ENCODE measurements at regions not wholly inside any gene's neighbourhood (a gene's known extent, or its start where the extent isn't known, plus 50 kb on each side); places are given as distances from the start of the nearest gene placed in this dataset.
A peak's percentile ranks its signal among the peaks of the same experiment; 100 is the strongest.

- Histone ChIP-seq H3K4me2 (ENCODE audit: low read length) (peak overlapping the region; percentile 47), H2AFZ (ENCODE audit: low read depth, low read length) (no peak overlapping the region), H3K27me3 (ENCODE audit: insufficient read depth, low read length) (no peaks in the 10 kb centered on the region), H3K27ac (ENCODE audit: low read depth, low read length) (peak overlapping the region; percentile 8), H3K4me3 (ENCODE audit: insufficient read depth, low read depth, low read length) (no peak overlapping the region), H3K79me2 (ENCODE audit: insufficient read depth, low read length) (no peaks in the 10 kb centered on the region), H3K4me1 (ENCODE audit: insufficient read depth, low read length) (peaks cover 54% of the 10 kb centered on the region), H3K9me3 (ENCODE audit: insufficient read depth, low read depth, low read length) (no peaks in the 10 kb centered on the region), H3K9ac (ENCODE audit: low read length) (no peak overlapping the region), H4K20me1 (ENCODE audit: insufficient read depth, low read length) (no peaks in the 10 kb centered on the region), H3K36me3 (ENCODE audit: insufficient read depth, low read length) (no peaks in the 10 kb centered on the region)
- Mint-ChIP-seq H3K27ac (ENCODE audit: unreplicated experiment) (no peak overlapping the region), H3K27me3 (ENCODE audit: low read depth, unreplicated experiment) (peaks cover 2% of the 10 kb centered on the region), H3K36me3 (ENCODE audit: low read depth, unreplicated experiment) (no peaks in the 10 kb centered on the region), H3K4me1 (ENCODE audit: low read depth, unreplicated experiment) (peaks cover 37% of the 10 kb centered on the region), H3K9me3 (ENCODE audit: unreplicated experiment) (peaks cover 2% of the 10 kb centered on the region), H3K4me3 (ENCODE audit: unreplicated experiment) (no peak overlapping the region)
- DNase-seq (ENCODE audit: low read depth) (no peak), FAIRE-seq (no peak)
- TF ChIP-seq CTCF (IDR thresholded peaks at IDR 0.05; ENCODE audit: insufficient read depth, low read depth, low read length) (no peak), EZH2 (IDR thresholded peaks at IDR 0.05; ENCODE audit: insufficient read depth, low read length) (no peak)
Observed at GRCh38 chr7:46751471-46751870, 830.4 kb upstream of the IGFBP3 start.

- peak; percentile 23 for FAIRE-seq
- TF ChIP-seq CTCF (IDR thresholded peaks at IDR 0.05; ENCODE audit: insufficient read depth, low read depth, low read length): no peak
- TF ChIP-seq EZH2 (IDR thresholded peaks at IDR 0.05; ENCODE audit: insufficient read depth, low read length): no peak
- Histone ChIP-seq H3K9me3 (ENCODE audit: insufficient read depth, low read depth, low read length) (no peaks in the 10 kb centered on the region), H3K9ac (ENCODE audit: low read length) (no peak overlapping the region), H4K20me1 (ENCODE audit: insufficient read depth, low read length) (no peaks in the 10 kb centered on the region), H2AFZ (ENCODE audit: low read depth, low read length) (no peak overlapping the region), H3K4me3 (ENCODE audit: insufficient read depth, low read depth, low read length) (no peak overlapping the region), H3K4me2 (ENCODE audit: low read length) (no peak overlapping the region), H3K27me3 (ENCODE audit: insufficient read depth, low read length) (no peaks in the 10 kb centered on the region), H3K79me2 (ENCODE audit: insufficient read depth, low read length) (no peaks in the 10 kb centered on the region), H3K27ac (ENCODE audit: low read depth, low read length) (no peak overlapping the region), H3K4me1 (ENCODE audit: insufficient read depth, low read length) (peaks cover 56% of the 10 kb centered on the region), H3K36me3 (ENCODE audit: insufficient read depth, low read length) (no peaks in the 10 kb centered on the region)
- H3K36me3 Mint-ChIP-seq (ENCODE audit: low read depth, unreplicated experiment): no peaks in the 10 kb centered on the region
- H3K27me3 Mint-ChIP-seq (ENCODE audit: low read depth, unreplicated experiment): peaks cover 2% of the 10 kb centered on the region
- H3K9me3 Mint-ChIP-seq (ENCODE audit: unreplicated experiment): peaks cover 2% of the 10 kb centered on the region
- H3K4me1 Mint-ChIP-seq (ENCODE audit: low read depth, unreplicated experiment): peaks cover 37% of the 10 kb centered on the region
- H3K4me3 Mint-ChIP-seq (ENCODE audit: unreplicated experiment): no peak overlapping the region
- no peak overlapping the region for H3K27ac Mint-ChIP-seq (ENCODE audit: unreplicated experiment)
- DNase-seq (ENCODE audit: low read depth): no peak
Observed at GRCh38 chr7:46750321-46750865, 829.3 kb upstream of the IGFBP3 start.

GRCh38 chr7:46747869-46748576 is 827.0 kb upstream of the IGFBP3 start:
- TF ChIP-seq EZH2 (IDR thresholded peaks at IDR 0.05; ENCODE audit: insufficient read depth, low read length) (no peak), CTCF (IDR thresholded peaks at IDR 0.05; ENCODE audit: insufficient read depth, low read depth, low read length) (no peak)
- H2AFZ ChIP-seq (ENCODE audit: low read depth, low read length): no peak overlapping the region
- Mint-ChIP-seq H3K4me1 (ENCODE audit: low read depth, unreplicated experiment) (peaks cover 21% of the 10 kb centered on the region), H3K27ac (ENCODE audit: unreplicated experiment) (no peak overlapping the region), H3K36me3 (ENCODE audit: low read depth, unreplicated experiment) (no peaks in the 10 kb centered on the region), H3K4me3 (ENCODE audit: unreplicated experiment) (no peak overlapping the region), H3K9me3 (ENCODE audit: unreplicated experiment) (peaks cover 2% of the 10 kb centered on the region), H3K27me3 (ENCODE audit: low read depth, unreplicated experiment) (peaks cover 2% of the 10 kb centered on the region)
- no peak overlapping the region for H3K9ac ChIP-seq (ENCODE audit: low read length)
- no peaks in the 10 kb centered on the region for H3K36me3 ChIP-seq (ENCODE audit: insufficient read depth, low read length)
- no peaks in the 10 kb centered on the region for H4K20me1 ChIP-seq (ENCODE audit: insufficient read depth, low read length)
- H3K27ac ChIP-seq (ENCODE audit: low read depth, low read length): no peak overlapping the region
- DNase-seq (ENCODE audit: low read depth) (peak; percentile 62), FAIRE-seq (peak; percentile 32)
- no peak overlapping the region for H3K4me2 ChIP-seq (ENCODE audit: low read length)
- no peaks in the 10 kb centered on the region for H3K9me3 ChIP-seq (ENCODE audit: insufficient read depth, low read depth, low read length)
- peaks cover 33% of the 10 kb centered on the region for H3K4me1 ChIP-seq (ENCODE audit: insufficient read depth, low read length)
- H3K27me3 ChIP-seq (ENCODE audit: insufficient read depth, low read length): no peaks in the 10 kb centered on the region
- no peaks in the 10 kb centered on the region for H3K79me2 ChIP-seq (ENCODE audit: insufficient read depth, low read length)
- no peak overlapping the region for H3K4me3 ChIP-seq (ENCODE audit: insufficient read depth, low read depth, low read length)
